ENCODE measurements at regions not wholly inside any gene's neighbourhood (a gene's known extent, or its start where the extent isn't known, plus 50 kb on each side); places are given as distances from the start of the nearest gene placed in this dataset.
A peak's percentile ranks its signal among the peaks of the same experiment; 100 is the strongest.

GRCh38 chr4:64594723-64595122 lies 185.5 kb upstream of the TECRL start:
- no peak overlapping the region for H3K23ac ChIP-seq (ENCODE audit: insufficient read length)
- no peak overlapping the region for H2AK5ac ChIP-seq (ENCODE audit: low read depth, low read length)
- peaks cover 3 to 4% of the 10 kb centered on the region in 2 experiments; a peak in 2 of 4 replicates for H3K9me3 ChIP-seq (ENCODE audit: insufficient read depth in 2 of 2, low read depth in 1 of 2, low read length in 1 of 2)
- no peak overlapping the region for H4K91ac ChIP-seq (replicated peaks; ENCODE audit: insufficient read length, low read length)
- no peaks in the 10 kb centered on the region; a peak in 1 of 8 replicates for H3K36me3 ChIP-seq (ENCODE audit: control insufficient read depth in 2 of 4, insufficient read depth in 4 of 4, low read length in 3 of 4)
- no peaks in the 10 kb centered on the region for H3K79me2 ChIP-seq (ENCODE audit: control insufficient read depth in 1 of 2, insufficient read depth in 2 of 2, low read length in 2 of 2)
- TF ChIP-seq, protein P1, sequence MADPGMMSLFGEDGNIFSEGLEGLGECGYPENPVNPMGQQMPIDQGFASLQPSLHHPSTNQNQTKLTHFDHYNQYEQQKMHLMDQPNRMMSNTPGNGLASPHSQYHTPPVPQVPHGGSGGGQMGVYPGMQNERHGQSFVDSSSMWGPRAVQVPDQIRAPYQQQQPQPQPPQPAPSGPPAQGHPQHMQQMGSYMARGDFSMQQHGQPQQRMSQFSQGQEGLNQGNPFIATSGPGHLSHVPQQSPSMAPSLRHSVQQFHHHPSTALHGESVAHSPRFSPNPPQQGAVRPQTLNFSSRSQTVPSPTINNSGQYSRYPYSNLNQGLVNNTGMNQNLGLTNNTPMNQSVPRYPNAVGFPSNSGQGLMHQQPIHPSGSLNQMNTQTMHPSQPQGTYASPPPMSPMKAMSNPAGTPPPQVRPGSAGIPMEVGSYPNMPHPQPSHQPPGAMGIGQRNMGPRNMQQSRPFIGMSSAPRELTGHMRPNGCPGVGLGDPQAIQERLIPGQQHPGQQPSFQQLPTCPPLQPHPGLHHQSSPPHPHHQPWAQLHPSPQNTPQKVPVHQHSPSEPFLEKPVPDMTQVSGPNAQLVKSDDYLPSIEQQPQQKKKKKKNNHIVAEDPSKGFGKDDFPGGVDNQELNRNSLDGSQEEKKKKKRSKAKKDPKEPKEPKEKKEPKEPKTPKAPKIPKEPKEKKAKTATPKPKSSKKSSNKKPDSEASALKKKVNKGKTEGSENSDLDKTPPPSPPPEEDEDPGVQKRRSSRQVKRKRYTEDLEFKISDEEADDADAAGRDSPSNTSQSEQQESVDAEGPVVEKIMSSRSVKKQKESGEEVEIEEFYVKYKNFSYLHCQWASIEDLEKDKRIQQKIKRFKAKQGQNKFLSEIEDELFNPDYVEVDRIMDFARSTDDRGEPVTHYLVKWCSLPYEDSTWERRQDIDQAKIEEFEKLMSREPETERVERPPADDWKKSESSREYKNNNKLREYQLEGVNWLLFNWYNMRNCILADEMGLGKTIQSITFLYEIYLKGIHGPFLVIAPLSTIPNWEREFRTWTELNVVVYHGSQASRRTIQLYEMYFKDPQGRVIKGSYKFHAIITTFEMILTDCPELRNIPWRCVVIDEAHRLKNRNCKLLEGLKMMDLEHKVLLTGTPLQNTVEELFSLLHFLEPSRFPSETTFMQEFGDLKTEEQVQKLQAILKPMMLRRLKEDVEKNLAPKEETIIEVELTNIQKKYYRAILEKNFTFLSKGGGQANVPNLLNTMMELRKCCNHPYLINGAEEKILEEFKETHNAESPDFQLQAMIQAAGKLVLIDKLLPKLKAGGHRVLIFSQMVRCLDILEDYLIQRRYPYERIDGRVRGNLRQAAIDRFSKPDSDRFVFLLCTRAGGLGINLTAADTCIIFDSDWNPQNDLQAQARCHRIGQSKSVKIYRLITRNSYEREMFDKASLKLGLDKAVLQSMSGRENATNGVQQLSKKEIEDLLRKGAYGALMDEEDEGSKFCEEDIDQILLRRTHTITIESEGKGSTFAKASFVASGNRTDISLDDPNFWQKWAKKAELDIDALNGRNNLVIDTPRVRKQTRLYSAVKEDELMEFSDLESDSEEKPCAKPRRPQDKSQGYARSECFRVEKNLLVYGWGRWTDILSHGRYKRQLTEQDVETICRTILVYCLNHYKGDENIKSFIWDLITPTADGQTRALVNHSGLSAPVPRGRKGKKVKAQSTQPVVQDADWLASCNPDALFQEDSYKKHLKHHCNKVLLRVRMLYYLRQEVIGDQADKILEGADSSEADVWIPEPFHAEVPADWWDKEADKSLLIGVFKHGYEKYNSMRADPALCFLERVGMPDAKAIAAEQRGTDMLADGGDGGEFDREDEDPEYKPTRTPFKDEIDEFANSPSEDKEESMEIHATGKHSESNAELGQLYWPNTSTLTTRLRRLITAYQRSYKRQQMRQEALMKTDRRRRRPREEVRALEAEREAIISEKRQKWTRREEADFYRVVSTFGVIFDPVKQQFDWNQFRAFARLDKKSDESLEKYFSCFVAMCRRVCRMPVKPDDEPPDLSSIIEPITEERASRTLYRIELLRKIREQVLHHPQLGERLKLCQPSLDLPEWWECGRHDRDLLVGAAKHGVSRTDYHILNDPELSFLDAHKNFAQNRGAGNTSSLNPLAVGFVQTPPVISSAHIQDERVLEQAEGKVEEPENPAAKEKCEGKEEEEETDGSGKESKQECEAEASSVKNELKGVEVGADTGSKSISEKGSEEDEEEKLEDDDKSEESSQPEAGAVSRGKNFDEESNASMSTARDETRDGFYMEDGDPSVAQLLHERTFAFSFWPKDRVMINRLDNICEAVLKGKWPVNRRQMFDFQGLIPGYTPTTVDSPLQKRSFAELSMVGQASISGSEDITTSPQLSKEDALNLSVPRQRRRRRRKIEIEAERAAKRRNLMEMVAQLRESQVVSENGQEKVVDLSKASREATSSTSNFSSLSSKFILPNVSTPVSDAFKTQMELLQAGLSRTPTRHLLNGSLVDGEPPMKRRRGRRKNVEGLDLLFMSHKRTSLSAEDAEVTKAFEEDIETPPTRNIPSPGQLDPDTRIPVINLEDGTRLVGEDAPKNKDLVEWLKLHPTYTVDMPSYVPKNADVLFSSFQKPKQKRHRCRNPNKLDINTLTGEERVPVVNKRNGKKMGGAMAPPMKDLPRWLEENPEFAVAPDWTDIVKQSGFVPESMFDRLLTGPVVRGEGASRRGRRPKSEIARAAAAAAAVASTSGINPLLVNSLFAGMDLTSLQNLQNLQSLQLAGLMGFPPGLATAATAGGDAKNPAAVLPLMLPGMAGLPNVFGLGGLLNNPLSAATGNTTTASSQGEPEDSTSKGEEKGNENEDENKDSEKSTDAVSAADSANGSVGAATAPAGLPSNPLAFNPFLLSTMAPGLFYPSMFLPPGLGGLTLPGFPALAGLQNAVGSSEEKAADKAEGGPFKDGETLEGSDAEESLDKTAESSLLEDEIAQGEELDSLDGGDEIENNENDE (IDR thresholded peaks at IDR 0.05; ENCODE audit: insufficient replicate concordance, low read length): peak; percentile 87
- TF ChIP-seq BRCA1 (IDR thresholded peaks at IDR 0.05; ENCODE audit: low read depth, low read length): no peak
- H3K4ac ChIP-seq (replicated peaks; ENCODE audit: insufficient read length, low read depth, low read length): no peak overlapping the region
- no peak overlapping the region for H2BK15ac ChIP-seq (ENCODE audit: low read length)
- H3K4me2 ChIP-seq (ENCODE audit: insufficient read depth in 1 of 2, low read depth in 2 of 2, low read length in 2 of 2): 0 out of 4 replicates have a peak overlapping the region, but pooled peaks of 1 of the 2 experiments have one; percentile 16
- no peak overlapping the region for H3K18ac ChIP-seq (ENCODE audit: extremely low read depth, low read length)
- no peak overlapping the region for H2BK120ac ChIP-seq (replicated peaks; ENCODE audit: low read depth, low read length)
- no peak overlapping the region for H4K8ac ChIP-seq (ENCODE audit: extremely low read depth, insufficient read depth, low read length)
- DNase-seq (ENCODE audit: low read depth in 1 of 2, low spot score in 2 of 2) (no peak), FAIRE-seq (no peak)
- H3K27ac ChIP-seq (ENCODE audit: low read depth, low read length): no peak overlapping the region
- ChIA-PET CTCF (ENCODE audit: partially characterized antibody) (no interaction called here), POLR2A (ENCODE audit: partially characterized antibody) (no interaction called here)
- H3K79me1 ChIP-seq (ENCODE audit: low read depth, low read length): no peaks in the 10 kb centered on the region
- no peak overlapping the region for H3K9ac ChIP-seq (replicated peaks in 1 of 4; ENCODE audit: extremely low read depth in 1 of 4, low read depth in 3 of 4, low read length in 3 of 4)
- no peak overlapping the region for H2BK5ac ChIP-seq (ENCODE audit: low read depth, low read length)
- no peak overlapping the region for H3K56ac ChIP-seq (replicated peaks; ENCODE audit: insufficient read length, low read depth, low read length)
- no peaks in the 10 kb centered on the region for H3K27me3 ChIP-seq (replicated peaks in 1 of 4; ENCODE audit: control insufficient read depth in 3 of 4, extremely low read depth in 1 of 4, insufficient read depth in 3 of 4, low read length in 3 of 4)
- no peak overlapping the region for H3K14ac ChIP-seq (ENCODE audit: insufficient read length)
- no peak overlapping the region for H2AFZ ChIP-seq (ENCODE audit: low read length)
- no peaks in the 10 kb centered on the region for H4K20me1 ChIP-seq (replicated peaks in 1 of 2; ENCODE audit: control insufficient read depth in 1 of 2, insufficient read depth in 2 of 2, low read length in 2 of 2)
- H4K5ac ChIP-seq (ENCODE audit: insufficient read length, low read depth, low read length): peak overlapping the region; percentile 43
- H2BK20ac ChIP-seq (ENCODE audit: low read length): no peak overlapping the region
- H3K4me1 ChIP-seq (replicated peaks in 1 of 4; ENCODE audit: control insufficient read depth in 3 of 4, insufficient read depth in 4 of 4, low read length in 3 of 4): peaks cover 0 to 4% (median 0%) of the 10 kb centered on the region in 4 experiments; a peak in 1 of 7 replicates
- peak overlapping the region in 1 of 4 experiments; percentile 28; a peak in 1 of 8 replicates for H3K4me3 ChIP-seq (ENCODE audit: extremely low read depth in 1 of 4, insufficient read depth in 2 of 4, low read depth in 3 of 4, low read length in 4 of 4)
- H3K23me2 ChIP-seq (ENCODE audit: low read depth, low read length): no peaks in the 10 kb centered on the region
- H2BK12ac ChIP-seq (ENCODE audit: low read depth, low read length): no peak overlapping the region
